Mucosa of stomach (tissue), 1 donor: ENCODE measurements at regions not wholly inside any gene's neighbourhood (a gene's known extent, or its start where the extent isn't known, plus 50 kb on each side); places are given as distances from the start of the nearest gene placed in this dataset.
"Not testable (repeated sequence)": the region's sequence is repeated elsewhere in the genome, so short reads cannot be mapped to it uniquely, and the experiment has no call there.

Experiments
- H3K27me3 ChIP-seq: one replicate; pipeline ENCODE4 v1.7.0; 2013; ENCODE audit warnings: mild to moderate bottlenecking, low read length; ENCODE audit not compliant: control insufficient read depth, insufficient read depth
- H3K36me3 ChIP-seq: one replicate; pipeline ENCODE4 v1.7.0; 2013; ENCODE audit warnings: low read length; ENCODE audit not compliant: control insufficient read depth, insufficient read depth
- H3K4me1 ChIP-seq: one replicate; pipeline ENCODE4 v1.7.0; 2013; ENCODE audit warnings: mild to moderate bottlenecking, low read length; ENCODE audit not compliant: control insufficient read depth, insufficient read depth
- H3K4me3 ChIP-seq: one replicate; pipeline ENCODE4 v1.7.0; 2013; ENCODE audit warnings: low read length
- H3K9ac ChIP-seq: one replicate; pipeline ENCODE4 v1.7.0; 2013; ENCODE audit warnings: mild to moderate bottlenecking, low read length, moderate library complexity
- H3K9me3 ChIP-seq: one replicate; pipeline ENCODE4 v1.7.0; 2013; ENCODE audit warnings: mild to moderate bottlenecking, low read length, moderate library complexity; ENCODE audit not compliant: control insufficient read depth
- donor health status: Pancreatic carcinoma.

- H3K9me3 ChIP-seq, result no peaks in the 10 kb centered on the region
- H3K36me3 ChIP-seq, result no peaks in the 10 kb centered on the region
- no peak overlapping the region for H3K4me3 ChIP-seq
- no peaks in the 10 kb centered on the region for H3K27me3 ChIP-seq
- no peaks in the 10 kb centered on the region for H3K4me1 ChIP-seq
- no peak overlapping the region for H3K9ac ChIP-seq
Measured at GRCh38 chr13:64725492-64725891, 2504.6 kb downstream of the PCDH9 start.

- H3K4me1 ChIP-seq, result no peaks in the 10 kb centered on the region
- H3K27me3 ChIP-seq, result no peaks in the 10 kb centered on the region
- H3K4me3 ChIP-seq, result no peak overlapping the region
- H3K9me3 ChIP-seq, result no peaks in the 10 kb centered on the region
- no peak overlapping the region for H3K9ac ChIP-seq
- H3K36me3 ChIP-seq, result no peaks in the 10 kb centered on the region
Measured at GRCh38 chr13:64723724-64724123, 2506.4 kb downstream of the PCDH9 start.

- H3K9me3 ChIP-seq, result no peaks in the 10 kb centered on the region
- H3K4me3 ChIP-seq, result no peak overlapping the region
- no peaks in the 10 kb centered on the region for H3K27me3 ChIP-seq
- H3K9ac ChIP-seq, result no peak overlapping the region
- H3K36me3 ChIP-seq, result no peaks in the 10 kb centered on the region
- H3K4me1 ChIP-seq, result no peaks in the 10 kb centered on the region
Measured at GRCh38 chr13:64718116-64718515, 2512.0 kb downstream of the PCDH9 start.

- Histone ChIP-seq H3K9me3 (no peaks in the 10 kb centered on the region), H3K4me3 (no peak overlapping the region), H3K4me1 (no peaks in the 10 kb centered on the region), H3K27me3 (no peaks in the 10 kb centered on the region), H3K9ac (no peak overlapping the region), H3K36me3 (no peaks in the 10 kb centered on the region)
Measured at GRCh38 chr13:64716936-64717335, 2513.2 kb downstream of the PCDH9 start.

- no peaks in the 10 kb centered on the region for H3K27me3 ChIP-seq
- no peak overlapping the region for H3K9ac ChIP-seq
- H3K9me3 ChIP-seq, result no peaks in the 10 kb centered on the region
- no peak overlapping the region for H3K4me3 ChIP-seq
- no peaks in the 10 kb centered on the region for H3K36me3 ChIP-seq
- no peaks in the 10 kb centered on the region for H3K4me1 ChIP-seq
Measured at GRCh38 chr13:64709079-64709478, 2521.1 kb downstream of the PCDH9 start.

GRCh38 chr13:64704121-64704649 is 2526.0 kb downstream of the PCDH9 start:
- H3K36me3 ChIP-seq, result no peaks in the 10 kb centered on the region
- no peak overlapping the region for H3K4me3 ChIP-seq
- H3K9me3 ChIP-seq, result no peaks in the 10 kb centered on the region
- no peaks in the 10 kb centered on the region for H3K27me3 ChIP-seq
- H3K9ac ChIP-seq, result no peak overlapping the region
- no peaks in the 10 kb centered on the region for H3K4me1 ChIP-seq

GRCh38 chr13:64697226-64697625 is 2532.9 kb downstream of the PCDH9 start:
- H3K9me3 ChIP-seq, result no peaks in the 10 kb centered on the region
- no peak overlapping the region for H3K9ac ChIP-seq
- H3K4me1 ChIP-seq, result no peaks in the 10 kb centered on the region
- no peaks in the 10 kb centered on the region for H3K27me3 ChIP-seq
- H3K4me3 ChIP-seq, result no peak overlapping the region
- no peaks in the 10 kb centered on the region for H3K36me3 ChIP-seq

- Histone ChIP-seq H3K4me1 (no peaks in the 10 kb centered on the region), H3K36me3 (no peaks in the 10 kb centered on the region), H3K9me3 (no peaks in the 10 kb centered on the region), H3K9ac (no peak overlapping the region), H3K27me3 (no peaks in the 10 kb centered on the region), H3K4me3 (no peak overlapping the region)
Measured at GRCh38 chr13:64688893-64689677, 2541.1 kb downstream of the PCDH9 start.

GRCh38 chr13:64686536-64686935 is 2543.6 kb downstream of the PCDH9 start:
- not testable (repeated sequence) for H3K9ac ChIP-seq, H3K36me3 ChIP-seq, H3K27me3 ChIP-seq, H3K9me3 ChIP-seq, H3K4me1 ChIP-seq, H3K4me3 ChIP-seq

- no peaks in the 10 kb centered on the region for H3K9me3 ChIP-seq
- no peaks in the 10 kb centered on the region for H3K27me3 ChIP-seq
- H3K9ac ChIP-seq, result no peak overlapping the region
- no peaks in the 10 kb centered on the region for H3K4me1 ChIP-seq
- no peaks in the 10 kb centered on the region for H3K36me3 ChIP-seq
- no peak overlapping the region for H3K4me3 ChIP-seq
Measured at GRCh38 chr13:64684685-64685431, 2545.3 kb downstream of the PCDH9 start.

GRCh38 chr13:64684108-64684507 is 2546.0 kb downstream of the PCDH9 start:
- Histone ChIP-seq H3K4me3 (no peak overlapping the region), H3K9me3 (no peaks in the 10 kb centered on the region), H3K27me3 (no peaks in the 10 kb centered on the region), H3K36me3 (no peaks in the 10 kb centered on the region), H3K4me1 (no peaks in the 10 kb centered on the region), H3K9ac (no peak overlapping the region)

GRCh38 chr13:64680739-64681138 is 2549.4 kb downstream of the PCDH9 start:
- Histone ChIP-seq H3K27me3 (no peaks in the 10 kb centered on the region), H3K9me3 (no peaks in the 10 kb centered on the region), H3K4me3 (no peak overlapping the region), H3K9ac (no peak overlapping the region), H3K36me3 (no peaks in the 10 kb centered on the region), H3K4me1 (no peaks in the 10 kb centered on the region)
